ENCODE measurements at regions not wholly inside any gene's neighbourhood (a gene's known extent, or its start where the extent isn't known, plus 50 kb on each side); places are given as distances from the start of the nearest gene placed in this dataset.

DNA sequence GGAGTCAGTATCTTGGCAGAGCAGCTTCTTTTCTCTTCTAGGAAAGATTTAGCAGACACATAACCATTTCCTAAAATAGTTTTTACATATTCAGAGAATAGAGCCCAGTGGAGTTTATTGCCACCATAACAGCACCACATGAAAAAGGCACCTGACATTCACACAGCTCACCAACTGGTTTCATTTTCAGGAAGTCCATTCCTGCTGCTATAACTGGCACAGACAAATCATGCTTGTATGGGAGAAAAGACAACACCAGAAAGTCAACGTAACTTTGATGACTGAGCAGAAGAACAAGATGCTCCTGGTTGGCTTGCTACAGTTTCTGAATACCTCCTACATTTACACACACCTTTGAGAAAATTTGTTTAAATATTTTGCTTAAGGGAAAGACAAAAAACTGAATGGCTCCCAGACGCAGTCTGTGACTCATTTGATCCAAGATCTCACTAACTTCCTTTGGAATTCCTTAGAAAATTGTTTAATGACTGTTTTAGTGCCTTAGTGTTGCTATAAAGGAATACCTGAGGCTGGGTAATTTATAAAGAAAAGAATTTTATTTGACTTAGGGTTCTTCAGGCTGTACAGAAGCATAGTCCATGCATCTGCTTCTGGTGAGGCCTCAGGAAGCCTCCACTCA lies 1380.6 kb downstream of the CDH8 start:
- TF ChIP-seq, protein P1, sequence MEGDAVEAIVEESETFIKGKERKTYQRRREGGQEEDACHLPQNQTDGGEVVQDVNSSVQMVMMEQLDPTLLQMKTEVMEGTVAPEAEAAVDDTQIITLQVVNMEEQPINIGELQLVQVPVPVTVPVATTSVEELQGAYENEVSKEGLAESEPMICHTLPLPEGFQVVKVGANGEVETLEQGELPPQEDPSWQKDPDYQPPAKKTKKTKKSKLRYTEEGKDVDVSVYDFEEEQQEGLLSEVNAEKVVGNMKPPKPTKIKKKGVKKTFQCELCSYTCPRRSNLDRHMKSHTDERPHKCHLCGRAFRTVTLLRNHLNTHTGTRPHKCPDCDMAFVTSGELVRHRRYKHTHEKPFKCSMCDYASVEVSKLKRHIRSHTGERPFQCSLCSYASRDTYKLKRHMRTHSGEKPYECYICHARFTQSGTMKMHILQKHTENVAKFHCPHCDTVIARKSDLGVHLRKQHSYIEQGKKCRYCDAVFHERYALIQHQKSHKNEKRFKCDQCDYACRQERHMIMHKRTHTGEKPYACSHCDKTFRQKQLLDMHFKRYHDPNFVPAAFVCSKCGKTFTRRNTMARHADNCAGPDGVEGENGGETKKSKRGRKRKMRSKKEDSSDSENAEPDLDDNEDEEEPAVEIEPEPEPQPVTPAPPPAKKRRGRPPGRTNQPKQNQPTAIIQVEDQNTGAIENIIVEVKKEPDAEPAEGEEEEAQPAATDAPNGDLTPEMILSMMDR (IDR thresholded peaks at IDR 0.05; ENCODE audit: insufficient read depth, low read length, poor library complexity, severe bottlenecking): no peak
- no peak for TF ChIP-seq EZH2phosphoT487 (conservative IDR thresholded peaks at IDR 0.05; ENCODE audit: low read length)

Measured in SU-DHL-6 (cell line).